ENCODE measurements at regions not wholly inside any gene's neighbourhood (a gene's known extent, or its start where the extent isn't known, plus 50 kb on each side); places are given as distances from the start of the nearest gene placed in this dataset.

DNA sequence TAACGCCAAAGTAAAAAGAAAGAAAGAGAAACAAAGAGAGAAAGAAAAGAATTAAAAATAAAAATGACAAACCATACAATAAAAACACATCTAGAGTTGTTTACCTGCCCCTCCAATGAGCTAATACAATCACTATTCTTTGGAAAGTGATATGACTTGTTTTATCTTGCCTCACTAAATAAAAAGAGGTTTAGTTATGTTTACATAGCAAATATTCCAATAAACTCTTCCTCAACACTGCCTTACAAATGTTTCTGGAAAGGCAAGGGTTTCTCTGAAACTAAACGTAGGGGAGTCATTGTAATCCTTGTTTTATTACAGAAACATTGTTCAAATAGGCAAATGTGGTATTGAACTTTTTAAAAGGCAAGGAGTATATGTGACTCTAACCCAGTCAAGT is 396.2 kb downstream of the EPM2A start:
- H3K4me1 ChIP-seq (ENCODE audit: control insufficient read depth in 2 of 2, insufficient read depth in 2 of 2, low read length in 1 of 2): no peaks in the 10 kb centered on the region
- H3K9me3 ChIP-seq (ENCODE audit: control insufficient read depth in 2 of 2, insufficient read depth in 1 of 2, low read depth in 1 of 2, low read length in 1 of 2): no peaks in the 10 kb centered on the region
- H3K27ac ChIP-seq (ENCODE audit: low read depth in 2 of 2, low read length in 1 of 2): no peak overlapping the region
- no peaks in the 10 kb centered on the region for H3K27me3 ChIP-seq (ENCODE audit: control insufficient read depth in 1 of 2, insufficient read depth in 2 of 2, low read length in 2 of 2)
- H3K4me3 ChIP-seq (ENCODE audit: low read depth in 1 of 2, low read length in 2 of 2): no peak overlapping the region
- WGBS, 2 donors: 41 to 45% methylated on average over 2 of the region's 2 CpGs
- H3K36me3 ChIP-seq (ENCODE audit: control insufficient read depth in 2 of 2, insufficient read depth in 2 of 2, low read length in 1 of 2): no peaks in the 10 kb centered on the region

DNA sequence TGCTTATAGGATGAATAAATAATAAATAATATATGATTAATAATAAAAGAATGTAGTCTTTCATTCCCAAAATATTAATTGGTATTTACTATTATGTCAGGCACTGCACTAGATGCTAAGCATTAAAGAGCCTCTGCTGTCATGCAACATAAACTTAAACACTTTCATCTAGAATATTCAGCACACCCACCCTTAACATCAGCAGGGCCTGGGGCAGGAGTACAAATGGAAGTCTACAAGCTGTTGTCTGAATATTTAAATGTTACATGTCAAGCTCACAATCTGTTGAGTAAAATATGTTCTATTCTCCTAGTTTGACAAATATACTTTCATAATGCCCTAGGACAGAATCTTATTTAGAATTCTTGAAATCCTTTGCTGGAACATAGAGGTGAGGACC is 395.1 kb downstream of the EPM2A start:
- no peaks in the 10 kb centered on the region for H3K9me3 ChIP-seq (ENCODE audit: control insufficient read depth in 2 of 2, insufficient read depth in 1 of 2, low read depth in 1 of 2, low read length in 1 of 2)
- no peaks in the 10 kb centered on the region for H3K36me3 ChIP-seq (ENCODE audit: control insufficient read depth in 2 of 2, insufficient read depth in 2 of 2, low read length in 1 of 2)
- no peak overlapping the region for H3K4me3 ChIP-seq (ENCODE audit: low read depth in 1 of 2, low read length in 2 of 2)
- H3K27me3 ChIP-seq (ENCODE audit: control insufficient read depth in 1 of 2, insufficient read depth in 2 of 2, low read length in 2 of 2): no peaks in the 10 kb centered on the region
- no peaks in the 10 kb centered on the region for H3K4me1 ChIP-seq (ENCODE audit: control insufficient read depth in 2 of 2, insufficient read depth in 2 of 2, low read length in 1 of 2)
- H3K27ac ChIP-seq (ENCODE audit: low read depth in 2 of 2, low read length in 1 of 2): no peak overlapping the region

DNA sequence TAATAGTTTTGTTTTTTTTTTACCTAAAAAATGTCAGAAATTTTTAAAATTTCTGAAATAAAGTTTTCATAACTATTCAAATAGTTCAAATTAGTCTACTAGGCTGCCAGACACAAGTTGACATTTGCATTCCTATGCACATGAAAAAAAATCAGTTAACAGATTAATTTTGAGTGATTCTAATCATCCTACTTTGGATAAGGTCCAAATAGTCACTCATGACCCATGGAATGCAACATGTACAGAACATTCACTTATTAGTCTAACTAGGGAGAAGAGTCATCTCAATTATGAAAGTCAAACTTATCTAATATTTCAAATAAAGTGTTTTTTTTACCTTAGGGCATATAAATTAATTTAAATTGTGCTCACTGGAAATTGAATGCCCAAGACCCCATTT is 390.2 kb downstream of the EPM2A start:
- no peaks in the 10 kb centered on the region for H3K36me3 ChIP-seq (ENCODE audit: control insufficient read depth in 2 of 2, insufficient read depth in 2 of 2, low read length in 1 of 2)
- no peaks in the 10 kb centered on the region for H3K27me3 ChIP-seq (ENCODE audit: control insufficient read depth in 1 of 2, insufficient read depth in 2 of 2, low read length in 2 of 2)
- no peaks in the 10 kb centered on the region for H3K9me3 ChIP-seq (ENCODE audit: control insufficient read depth in 2 of 2, insufficient read depth in 1 of 2, low read depth in 1 of 2, low read length in 1 of 2)
- H3K27ac ChIP-seq (ENCODE audit: low read depth in 2 of 2, low read length in 1 of 2): no peak overlapping the region
- H3K4me3 ChIP-seq (ENCODE audit: low read depth in 1 of 2, low read length in 2 of 2): no peak overlapping the region
- H3K4me1 ChIP-seq (ENCODE audit: control insufficient read depth in 2 of 2, insufficient read depth in 2 of 2, low read length in 1 of 2): no peaks in the 10 kb centered on the region

DNA sequence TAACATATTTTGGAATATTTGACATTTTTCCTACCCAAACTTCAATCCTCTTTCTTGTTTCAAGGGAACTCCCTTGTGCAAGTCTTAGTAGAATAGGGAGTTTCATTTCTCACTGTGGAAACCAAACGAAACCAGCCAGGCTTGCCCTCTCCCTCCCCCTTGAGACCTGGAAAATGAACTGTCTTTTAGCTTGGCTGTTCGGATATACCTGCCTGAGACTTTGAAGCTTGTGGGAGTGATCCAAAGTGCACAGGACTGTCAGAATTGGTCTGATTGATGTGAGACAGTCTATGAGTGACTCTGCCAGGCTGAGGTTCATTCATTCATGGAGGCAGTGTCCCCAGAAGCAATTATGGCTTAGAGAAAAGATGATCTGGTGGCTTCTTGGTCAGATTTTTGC is 388.1 kb downstream of the EPM2A start:
- WGBS, 2 donors: 66 to 71% methylated on average over 2 of the region's 2 CpGs

DNA sequence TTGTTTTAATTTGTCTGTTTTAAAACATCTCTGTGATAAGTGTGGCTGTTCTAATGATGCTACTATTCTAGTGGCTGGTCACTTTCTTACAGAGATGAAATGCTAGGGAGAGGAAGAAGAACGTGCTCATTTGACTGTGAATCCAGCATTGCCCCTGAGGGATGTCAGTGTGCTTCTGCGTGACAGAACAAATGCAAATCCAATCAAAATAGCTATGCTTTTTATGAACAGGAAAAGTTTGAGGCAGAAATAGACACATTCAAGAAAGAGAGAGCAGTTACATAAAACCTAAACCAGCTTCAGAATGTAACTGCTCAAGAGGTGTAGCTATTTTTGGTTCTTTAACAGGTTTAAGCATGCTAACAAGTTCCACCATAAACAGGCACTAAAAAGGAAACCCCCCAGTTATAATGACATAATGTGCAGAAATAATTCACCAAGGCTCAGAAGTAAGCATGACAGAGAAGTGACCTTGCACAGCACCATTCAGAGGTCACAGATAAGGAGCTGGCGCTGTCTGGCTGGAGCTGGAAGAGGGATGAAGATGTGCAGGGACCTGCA is 385.3 kb downstream of the EPM2A start:
- Histone ChIP-seq H3K9me3 (ENCODE audit: control insufficient read depth in 2 of 2, insufficient read depth in 1 of 2, low read depth in 1 of 2, low read length in 1 of 2) (no peaks in the 10 kb centered on the region), H3K27me3 (ENCODE audit: control insufficient read depth in 1 of 2, insufficient read depth in 2 of 2, low read length in 2 of 2) (no peaks in the 10 kb centered on the region), H3K27ac (ENCODE audit: low read depth in 2 of 2, low read length in 1 of 2) (no peak overlapping the region), H3K4me1 (ENCODE audit: control insufficient read depth in 2 of 2, insufficient read depth in 2 of 2, low read length in 1 of 2) (no peaks in the 10 kb centered on the region), H3K36me3 (ENCODE audit: control insufficient read depth in 2 of 2, insufficient read depth in 2 of 2, low read length in 1 of 2) (no peaks in the 10 kb centered on the region), H3K4me3 (ENCODE audit: low read depth in 1 of 2, low read length in 2 of 2) (no peak overlapping the region)
- 39 to 42% methylated on average over 3 of the region's 3 CpGs for WGBS, 2 donors

More for the DNA sequence above, 388.1 kb downstream of the EPM2A start:
- H3K36me3 ChIP-seq (ENCODE audit: control insufficient read depth in 2 of 2, insufficient read depth in 2 of 2, low read length in 1 of 2): no peaks in the 10 kb centered on the region
- H3K4me3 ChIP-seq (ENCODE audit: low read depth in 1 of 2, low read length in 2 of 2): no peak overlapping the region
- H3K27me3 ChIP-seq (ENCODE audit: control insufficient read depth in 1 of 2, insufficient read depth in 2 of 2, low read length in 2 of 2): no peaks in the 10 kb centered on the region
- no peaks in the 10 kb centered on the region for H3K9me3 ChIP-seq (ENCODE audit: control insufficient read depth in 2 of 2, insufficient read depth in 1 of 2, low read depth in 1 of 2, low read length in 1 of 2)
- H3K27ac ChIP-seq (ENCODE audit: low read depth in 2 of 2, low read length in 1 of 2): no peak overlapping the region
- no peaks in the 10 kb centered on the region for H3K4me1 ChIP-seq (ENCODE audit: control insufficient read depth in 2 of 2, insufficient read depth in 2 of 2, low read length in 1 of 2)

DNA sequence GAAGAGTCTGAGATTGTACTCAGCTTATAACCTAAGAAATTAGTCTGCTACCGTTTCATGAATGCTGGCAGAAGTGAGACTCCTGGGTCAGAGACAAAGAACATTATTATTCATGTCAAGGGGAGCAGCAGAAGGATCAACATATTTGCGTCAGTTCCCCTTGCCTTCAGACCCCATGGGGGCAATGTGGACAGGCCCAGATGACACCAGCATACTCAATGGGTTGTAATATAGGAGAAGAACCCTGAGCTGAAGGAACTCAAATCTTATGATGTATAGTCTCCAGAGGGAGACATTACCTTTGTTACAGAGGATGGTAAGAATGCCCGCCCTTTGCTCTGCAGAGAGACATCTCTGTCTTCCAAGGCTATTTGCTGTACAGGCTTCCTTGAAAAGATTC is 384.4 kb downstream of the EPM2A start:
- 79% methylated on average over 3 of the region's 3 CpGs for WGBS, 2 donors
- Histone ChIP-seq H3K9me3 (ENCODE audit: control insufficient read depth in 2 of 2, insufficient read depth in 1 of 2, low read depth in 1 of 2, low read length in 1 of 2) (no peaks in the 10 kb centered on the region), H3K36me3 (ENCODE audit: control insufficient read depth in 2 of 2, insufficient read depth in 2 of 2, low read length in 1 of 2) (no peaks in the 10 kb centered on the region), H3K4me1 (ENCODE audit: control insufficient read depth in 2 of 2, insufficient read depth in 2 of 2, low read length in 1 of 2) (no peaks in the 10 kb centered on the region), H3K27ac (ENCODE audit: low read depth in 2 of 2, low read length in 1 of 2) (no peak overlapping the region), H3K4me3 (ENCODE audit: low read depth in 1 of 2, low read length in 2 of 2) (no peak overlapping the region), H3K27me3 (ENCODE audit: control insufficient read depth in 1 of 2, insufficient read depth in 2 of 2, low read length in 2 of 2) (no peaks in the 10 kb centered on the region)

DNA sequence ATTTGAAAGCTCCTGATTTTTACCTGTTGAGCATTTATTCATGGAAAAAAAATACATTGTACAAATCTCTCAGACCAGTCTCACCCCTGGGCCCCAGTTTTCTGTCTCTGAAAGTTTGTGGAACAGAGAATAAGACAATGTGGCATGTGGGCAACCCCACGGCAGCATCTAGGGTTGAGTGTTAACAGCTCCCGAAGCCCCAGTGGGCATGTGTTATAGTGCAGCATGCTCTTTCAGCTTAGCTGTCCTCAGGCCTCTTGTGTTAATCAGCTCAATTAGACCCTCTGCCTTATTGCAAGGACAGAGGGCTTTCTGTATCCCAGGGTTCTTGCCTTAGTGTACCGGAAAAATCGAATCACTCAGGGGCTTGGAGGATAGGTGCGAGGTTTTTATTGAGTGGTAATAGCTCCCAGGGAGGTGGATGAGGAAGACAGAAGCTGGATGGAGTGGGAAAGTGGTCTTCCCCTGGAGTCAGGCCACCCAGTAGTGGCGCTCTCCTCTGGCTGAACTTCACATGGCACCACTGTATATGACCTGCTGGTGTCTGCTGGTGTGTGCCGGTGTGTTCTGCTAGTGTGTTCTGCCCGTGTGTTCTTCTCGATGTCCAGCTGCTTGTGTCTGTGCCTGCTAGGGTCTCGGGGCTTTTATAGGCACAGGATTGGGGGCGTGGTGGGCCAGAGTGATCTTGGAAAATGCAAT is 382.8 kb downstream of the EPM2A start:
- Histone ChIP-seq H3K27ac (ENCODE audit: low read depth in 2 of 2, low read length in 1 of 2) (no peak overlapping the region), H3K4me1 (ENCODE audit: control insufficient read depth in 2 of 2, insufficient read depth in 2 of 2, low read length in 1 of 2) (no peaks in the 10 kb centered on the region), H3K27me3 (ENCODE audit: control insufficient read depth in 1 of 2, insufficient read depth in 2 of 2, low read length in 2 of 2) (no peaks in the 10 kb centered on the region), H3K36me3 (ENCODE audit: control insufficient read depth in 2 of 2, insufficient read depth in 2 of 2, low read length in 1 of 2) (no peaks in the 10 kb centered on the region), H3K4me3 (ENCODE audit: low read depth in 1 of 2, low read length in 2 of 2) (no peak overlapping the region), H3K9me3 (ENCODE audit: control insufficient read depth in 2 of 2, insufficient read depth in 1 of 2, low read depth in 1 of 2, low read length in 1 of 2) (no peaks in the 10 kb centered on the region)
- 89 to 90% methylated on average over 11 of the region's 11 CpGs for WGBS, 2 donors

DNA sequence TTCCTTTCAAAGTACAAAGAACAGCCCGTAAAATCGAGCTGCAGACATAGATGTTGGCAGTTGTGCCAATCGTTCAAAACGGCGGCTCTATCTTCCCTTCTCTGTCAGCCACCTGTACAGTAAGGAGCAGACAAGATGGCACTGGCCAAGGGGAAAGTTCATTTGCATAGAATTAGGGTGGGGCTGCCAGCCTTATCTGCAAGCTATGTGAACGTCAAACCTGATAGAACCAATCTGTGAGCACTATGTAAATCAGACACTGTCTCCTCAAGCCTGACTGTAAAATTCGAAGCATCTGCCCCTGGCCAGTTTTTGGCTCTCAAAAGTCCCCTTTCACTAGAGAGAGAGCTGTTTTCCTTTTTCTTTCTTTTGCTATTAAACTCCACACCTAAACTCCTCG is 374.5 kb downstream of the EPM2A start:
- Histone ChIP-seq H3K27ac (ENCODE audit: low read depth in 2 of 2, low read length in 1 of 2) (no peak overlapping the region), H3K4me3 (ENCODE audit: low read depth in 1 of 2, low read length in 2 of 2) (no peak overlapping the region), H3K36me3 (ENCODE audit: control insufficient read depth in 2 of 2, insufficient read depth in 2 of 2, low read length in 1 of 2) (no peaks in the 10 kb centered on the region), H3K9me3 (ENCODE audit: control insufficient read depth in 2 of 2, insufficient read depth in 1 of 2, low read depth in 1 of 2, low read length in 1 of 2) (no peaks in the 10 kb centered on the region), H3K4me1 (ENCODE audit: control insufficient read depth in 2 of 2, insufficient read depth in 2 of 2, low read length in 1 of 2) (no peaks in the 10 kb centered on the region), H3K27me3 (ENCODE audit: control insufficient read depth in 1 of 2, insufficient read depth in 2 of 2, low read length in 2 of 2) (no peaks in the 10 kb centered on the region)
- WGBS, 2 donors: 80 to 84% methylated on average over 8 of the region's 8 CpGs

DNA sequence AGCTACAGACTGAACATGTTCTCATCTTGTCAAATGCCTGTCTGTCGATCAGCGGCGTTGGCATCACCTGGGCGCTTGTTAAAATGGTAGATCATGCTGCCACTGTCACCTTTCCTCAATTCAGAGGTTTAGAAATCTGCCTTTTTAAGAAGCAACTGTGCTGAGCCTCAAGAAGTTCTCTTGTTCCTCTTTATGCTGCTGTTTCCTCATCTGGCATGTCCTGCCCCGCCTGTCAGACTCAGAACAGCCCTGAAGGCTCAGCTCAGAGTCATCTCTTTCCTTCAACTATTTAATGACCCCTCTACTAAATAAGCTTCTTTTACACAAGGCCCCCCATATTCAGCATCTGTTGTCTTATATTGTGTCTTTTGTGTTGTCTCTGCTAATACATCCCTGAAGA is 368.2 kb downstream of the EPM2A start:
- 86 to 91% methylated on average over 5 of the region's 5 CpGs for WGBS, 2 donors
- no peak overlapping the region for H3K4me3 ChIP-seq (ENCODE audit: low read depth in 1 of 2, low read length in 2 of 2)
- H3K27me3 ChIP-seq (ENCODE audit: control insufficient read depth in 1 of 2, insufficient read depth in 2 of 2, low read length in 2 of 2): no peaks in the 10 kb centered on the region
- H3K4me1 ChIP-seq (ENCODE audit: control insufficient read depth in 2 of 2, insufficient read depth in 2 of 2, low read length in 1 of 2): no peaks in the 10 kb centered on the region
- H3K27ac ChIP-seq (ENCODE audit: low read depth in 2 of 2, low read length in 1 of 2): no peak overlapping the region
- H3K36me3 ChIP-seq (ENCODE audit: control insufficient read depth in 2 of 2, insufficient read depth in 2 of 2, low read length in 1 of 2): no peaks in the 10 kb centered on the region
- H3K9me3 ChIP-seq (ENCODE audit: control insufficient read depth in 2 of 2, insufficient read depth in 1 of 2, low read depth in 1 of 2, low read length in 1 of 2): peaks cover 0 to 2% of the 10 kb centered on the region in 2 donors

DNA sequence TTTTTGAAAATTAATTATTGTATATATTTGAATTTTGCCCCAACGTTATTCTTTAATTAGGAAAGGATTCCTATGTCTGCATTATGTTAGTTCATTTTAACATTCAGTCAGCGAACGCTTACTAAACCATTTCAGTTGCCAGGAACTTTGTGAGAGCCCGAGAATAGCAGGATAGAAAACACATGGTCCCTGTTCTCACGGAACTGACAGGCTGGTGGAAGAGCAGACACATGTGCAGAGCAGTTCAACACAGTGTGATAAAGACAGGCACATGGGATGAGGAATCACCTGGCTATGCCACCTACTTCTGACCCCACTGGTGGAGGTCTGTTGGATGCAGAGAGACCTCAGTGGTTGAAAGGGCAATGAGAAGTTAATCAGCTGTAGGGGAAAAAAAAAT is 367.2 kb downstream of the EPM2A start:
- H3K4me1 ChIP-seq (ENCODE audit: control insufficient read depth in 2 of 2, insufficient read depth in 2 of 2, low read length in 1 of 2): no peaks in the 10 kb centered on the region
- no peaks in the 10 kb centered on the region for H3K36me3 ChIP-seq (ENCODE audit: control insufficient read depth in 2 of 2, insufficient read depth in 2 of 2, low read length in 1 of 2)
- WGBS, 2 donors: 58 to 69% methylated on average over 5 of the region's 5 CpGs
- H3K9me3 ChIP-seq (ENCODE audit: control insufficient read depth in 2 of 2, insufficient read depth in 1 of 2, low read depth in 1 of 2, low read length in 1 of 2): peaks cover 0 to 2% of the 10 kb centered on the region in 2 donors
- H3K4me3 ChIP-seq (ENCODE audit: low read depth in 1 of 2, low read length in 2 of 2): no peak overlapping the region
- no peaks in the 10 kb centered on the region for H3K27me3 ChIP-seq (ENCODE audit: control insufficient read depth in 1 of 2, insufficient read depth in 2 of 2, low read length in 2 of 2)
- H3K27ac ChIP-seq (ENCODE audit: low read depth in 2 of 2, low read length in 1 of 2): no peak overlapping the region
